Uterus (tissue), 2 donors: ENCODE measurements at regions not wholly inside any gene's neighbourhood (a gene's known extent, or its start where the extent isn't known, plus 50 kb on each side); places are given as distances from the start of the nearest gene placed in this dataset.

ENCODE experiments used
- CTCF ChIP-seq, 4 experiments: fragments of 200-600 bp in 2 of 4; fragments of 450-650 bp in 2 of 4; sonication (generic) in 2 of 4; IDR thresholded peaks; one replicate each; pipeline ENCODE4 v1.5.1; 2016 to 2019; ENCODE audit warnings: antibody characterized with exemption in 4 of 4, mild to moderate bottlenecking in 2 of 4, moderate library complexity in 1 of 4
- POLR2A ChIP-seq, 2 donors: fragments of 450-650 bp; IDR thresholded peaks; one replicate each; pipeline ENCODE4 v1.6.1; 2016; ENCODE audit warnings: antibody characterized with exemption in 2 of 2, mild to moderate bottlenecking in 1 of 2, moderate library complexity in 1 of 2

GRCh38 chr10:116792817-116793216, 50.5 kb upstream of the HSPA12A start:
- TF ChIP-seq POLR2A (IDR thresholded peaks at IDR 0.05) (no peak), CTCF (IDR thresholded peaks at IDR 0.05) (no peak)
